GM12878 (cell line): ENCODE measurements at regions not wholly inside any gene's neighbourhood (a gene's known extent, or its start where the extent isn't known, plus 50 kb on each side); places are given as distances from the start of the nearest gene placed in this dataset.
"Not testable (repeated sequence)": the region's sequence is repeated elsewhere in the genome, so short reads cannot be mapped to it uniquely, and the experiment has no call there.

Experiments used
- ATAC-seq: fragments of 200-7000 bp; cut with Tn5 transposase; 3 replicates; pipeline ENCODE4 v1.9.1; 2020; ENCODE audit warnings: mild to moderate bottlenecking, moderate library complexity
- BruUV-seq: library from RNA; stranded (reverse); fragments of 400-500 nt; replicated peaks from 2 replicates; lab custom pipeline; 2021; lab: Mats Ljungman, UMichigan
- CTCF ChIA-PET: fragments of 300-600 bp; sonication (Branson Sonifier 250); formaldehyde crosslinking; extraction: SDS; loops from one replicate; lab custom pipeline; 2021; ENCODE audit warnings: inconsistent platforms; lab: Yijun Ruan, JAX
- POLR2A ChIA-PET: fragments of 350-600 bp; formaldehyde crosslinking; extraction: SDS; loops from one replicate; lab custom pipeline; 2021; ENCODE audit warnings: inconsistent platforms; lab: Charles Lee
- RAD21 ChIA-PET: fragments of 300-600 bp; sonication (Branson Sonifier 250); formaldehyde crosslinking; loops from one replicate; lab custom pipeline; 2023; ENCODE audit warnings: antibody characterized with exemption; ENCODE audit not compliant: unreplicated experiment; lab: Charles Lee
- SMC1A ChIA-PET: fragments of 300-600 bp; sonication (Branson Sonifier 250); formaldehyde crosslinking; loops from one replicate; lab custom pipeline; 2023; ENCODE audit not compliant: unreplicated experiment, uncharacterized antibody; lab: Charles Lee
- DNase-seq: peaks from one replicate; pipeline ENCODE4 v3.0.0-alpha.2; 2011; ENCODE audit warnings: low read depth, low spot score
- FAIRE-seq: peaks from 3 replicates; lab custom pipeline; 2011; peaks lifted over from hg19 to GRCh38; lab: Jason Lieb, UNC
- H2AFZ ChIP-seq: 2 replicates; pipeline ENCODE4 v1.6.0; 2011; ENCODE audit warnings: low read depth, low read length, control low read depth; ENCODE audit not compliant: control insufficient read depth
- H3K27ac ChIP-seq: 2 replicates; pipeline ENCODE4 v1.5.1; 2011; ENCODE audit warnings: control low read depth; ENCODE audit not compliant: control insufficient read depth, insufficient read depth
- H3K27me3 ChIP-seq, 2 experiments: replicated peaks in 1 of 2; 2 replicates each; pipeline versions ENCODE4 v1.6.0 to v1.6.1; 2011; ENCODE audit warnings: low read length in 1 of 2; ENCODE audit not compliant: control insufficient read depth in 2 of 2, insufficient read depth in 2 of 2
- H3K36me3 ChIP-seq, 2 experiments: 2 replicates each; pipeline ENCODE4 v1.5.1; 2011; ENCODE audit warnings: low read length in 1 of 2; ENCODE audit not compliant: control insufficient read depth in 2 of 2, insufficient read depth in 2 of 2
- H3K4me1 ChIP-seq: 2 replicates; pipeline ENCODE4 v1.6.1; 2011; ENCODE audit warnings: mild to moderate bottlenecking, low read length, moderate library complexity, mixed read lengths; ENCODE audit not compliant: control insufficient read depth, insufficient read depth
- H3K4me2 ChIP-seq: 2 replicates; pipeline ENCODE4 v1.6.0; 2011; ENCODE audit warnings: control low read depth; ENCODE audit not compliant: control insufficient read depth, insufficient read depth
- H3K4me3 ChIP-seq: fragments of 200-600 bp; sonication (generic); 2 replicates; pipeline ENCODE4 v1.5.1; 2016
- H3K79me2 ChIP-seq: 2 replicates; pipeline ENCODE4 v1.6.0; 2011; ENCODE audit warnings: low read length; ENCODE audit not compliant: control insufficient read depth, insufficient read depth
- H3K9ac ChIP-seq: 2 replicates; pipeline ENCODE4 v1.8.0; 2011; ENCODE audit warnings: low read length, control low read depth, mixed read lengths; ENCODE audit not compliant: control insufficient read depth, insufficient read depth
- H3K9me3 ChIP-seq: replicated peaks from 3 replicates; pipeline ENCODE4 v1.5.1; 2011; ENCODE audit warnings: mild to moderate bottlenecking, low read length; ENCODE audit not compliant: control insufficient read depth, insufficient read depth
- H4K20me1 ChIP-seq: 2 replicates; pipeline ENCODE4 v1.6.0; 2011; ENCODE audit not compliant: control insufficient read depth, insufficient read depth
- WGBS: methylation state at CpG from one replicate; pipeline ENCODE4 v1.1.6; 2016; ENCODE audit warnings: low lambda C conversion rate; ENCODE audit not compliant: insufficient replicate concordance, insufficient coverage; ENCODE audit errors: missing lambda C conversion rate; 5-methylcytosine and 5-hydroxymethylcytosine counted together
- in situ Hi-C: fragments of 300-500 bp; cut with MboI; formaldehyde crosslinking; loops from 9 replicates; pipeline ENCODE4 v1.14.3; 2018; ENCODE audit warnings: mixed read lengths
- intact Hi-C: fragments of 100-400 bp; cut with micrococcal nuclease; formaldehyde crosslinking; loops from one replicate; pipeline ENCODE4 v1.14.2; 2022; ENCODE audit not compliant: unreplicated experiment

DNA sequence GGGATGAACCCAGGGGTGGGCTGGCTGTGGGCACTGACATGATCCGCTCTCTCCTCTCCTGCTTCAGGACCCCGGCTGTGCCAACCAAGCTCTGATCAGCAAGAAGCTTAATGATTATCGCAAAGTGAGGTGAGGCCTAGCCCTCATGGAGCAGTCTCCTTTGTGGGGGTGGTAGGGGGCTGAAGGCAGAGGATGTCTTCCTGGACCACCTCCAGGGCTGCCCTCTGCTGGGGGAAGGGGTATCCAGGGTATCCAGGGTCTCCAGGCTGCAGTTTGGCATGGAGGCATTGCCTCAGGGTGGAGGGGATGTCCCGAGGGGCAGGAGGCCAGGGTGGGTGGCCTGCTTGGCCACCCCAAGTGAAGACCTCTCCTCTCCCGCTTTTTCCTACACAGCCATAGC, 110.1 kb downstream of the ZNF267 start:
- SMC1A ChIA-PET, H3K4me3 ChIP-seq, H3K36me3 ChIP-seq, POLR2A ChIA-PET, H3K79me2 ChIP-seq, H4K20me1 ChIP-seq, H3K9me3 ChIP-seq, CTCF ChIA-PET, H2AFZ ChIP-seq, in situ Hi-C loops, H3K27me3 ChIP-seq, RAD21 ChIA-PET, H3K9ac ChIP-seq, ATAC-seq, BruUV-seq, H3K4me1 ChIP-seq, H3K4me2 ChIP-seq, H3K27ac ChIP-seq, FAIRE-seq, DNase-seq, intact Hi-C loops: not testable (repeated sequence)
- WGBS: 51% methylated on average over 2 of the region's 5 CpGs

DNA sequence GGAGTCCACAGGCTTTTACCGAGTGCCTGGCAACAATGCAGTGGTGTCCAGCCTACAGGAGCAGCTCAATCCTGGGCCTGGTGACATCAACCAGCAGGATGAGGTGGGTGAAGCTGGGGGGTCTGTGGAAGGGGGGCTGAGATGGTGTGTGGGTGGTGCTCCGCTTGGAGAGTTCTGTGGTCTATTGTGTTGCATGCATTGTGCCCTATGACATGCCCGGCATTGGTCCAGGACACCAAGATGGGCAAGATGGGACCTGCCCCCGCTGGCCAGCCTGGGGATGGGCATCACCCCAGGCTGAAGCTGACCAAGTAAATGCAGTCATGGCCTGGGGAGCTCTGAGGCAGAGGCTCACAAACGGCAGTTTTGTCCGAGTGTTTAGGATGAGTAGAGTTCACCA, 113.3 kb downstream of the ZNF267 start:
- ATAC-seq, CTCF ChIA-PET, in situ Hi-C loops, H3K36me3 ChIP-seq, H2AFZ ChIP-seq, H3K79me2 ChIP-seq, POLR2A ChIA-PET, H4K20me1 ChIP-seq, DNase-seq, FAIRE-seq, H3K9me3 ChIP-seq, H3K4me1 ChIP-seq, RAD21 ChIA-PET, H3K4me3 ChIP-seq, H3K4me2 ChIP-seq, H3K27ac ChIP-seq, BruUV-seq, SMC1A ChIA-PET, intact Hi-C loops, H3K27me3 ChIP-seq, H3K9ac ChIP-seq: not testable (repeated sequence)
- 38% methylated on average over 3 of the region's 6 CpGs for WGBS

GRCh38 chr16:31988595-31989581, 115.3 kb downstream of the ZNF267 start:
- H3K4me3 ChIP-seq, H4K20me1 ChIP-seq, FAIRE-seq, SMC1A ChIA-PET, H3K9ac ChIP-seq, POLR2A ChIA-PET, H2AFZ ChIP-seq, H3K9me3 ChIP-seq, H3K79me2 ChIP-seq, RAD21 ChIA-PET, H3K27ac ChIP-seq, H3K4me1 ChIP-seq, in situ Hi-C loops, CTCF ChIA-PET, H3K27me3 ChIP-seq, DNase-seq, BruUV-seq, H3K36me3 ChIP-seq, H3K4me2 ChIP-seq, intact Hi-C loops: not testable (repeated sequence)
- 8% methylated on average over 7 of the region's 23 CpGs for WGBS
- peak; percentile 91 for ATAC-seq

GRCh38 chr16:31990261-31990660, 116.7 kb downstream of the ZNF267 start:
- in situ Hi-C loops, POLR2A ChIA-PET, FAIRE-seq, H4K20me1 ChIP-seq, H3K27ac ChIP-seq, H3K4me3 ChIP-seq, H2AFZ ChIP-seq, DNase-seq, BruUV-seq, H3K36me3 ChIP-seq, RAD21 ChIA-PET, CTCF ChIA-PET, H3K79me2 ChIP-seq, H3K9ac ChIP-seq, H3K9me3 ChIP-seq, SMC1A ChIA-PET, H3K27me3 ChIP-seq, H3K4me1 ChIP-seq, intact Hi-C loops, H3K4me2 ChIP-seq, ATAC-seq: not testable (repeated sequence)
- 3% methylated on average over 5 of the region's 7 CpGs for WGBS
